DMS79 (cell line): ENCODE measurements at regions not wholly inside any gene's neighbourhood (a gene's known extent, or its start where the extent isn't known, plus 50 kb on each side); places are given as distances from the start of the nearest gene placed in this dataset.
"Not testable (repeated sequence)": the region's sequence is repeated elsewhere in the genome, so short reads cannot be mapped to it uniquely, and the experiment has no call there.

Source experiments
- DNase-seq: peaks from one replicate; lab custom pipeline; 2025; lab: John Stamatoyannopoulos, UW

DNA sequence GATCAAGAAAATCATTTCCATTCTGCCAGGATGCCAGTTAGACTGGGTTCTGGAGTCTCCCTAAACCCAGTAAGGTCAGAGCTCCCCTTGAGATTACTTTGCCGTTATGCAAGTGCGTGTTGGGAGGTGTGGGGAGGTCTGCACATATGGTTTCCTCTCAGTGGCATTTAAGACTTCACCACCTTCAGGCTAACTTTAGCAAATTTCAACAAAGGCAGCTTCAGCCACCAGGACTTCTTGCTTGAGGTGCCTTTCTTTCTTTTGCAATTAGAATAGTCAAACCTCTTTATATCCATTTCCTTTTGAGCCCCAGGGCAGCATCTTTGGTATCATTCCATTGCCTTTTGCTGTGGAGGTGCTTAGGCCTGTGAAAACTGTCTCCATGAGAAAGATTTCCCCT is 117.2 kb upstream of the CCND2 start:
- no peak for DNase-seq

DNA sequence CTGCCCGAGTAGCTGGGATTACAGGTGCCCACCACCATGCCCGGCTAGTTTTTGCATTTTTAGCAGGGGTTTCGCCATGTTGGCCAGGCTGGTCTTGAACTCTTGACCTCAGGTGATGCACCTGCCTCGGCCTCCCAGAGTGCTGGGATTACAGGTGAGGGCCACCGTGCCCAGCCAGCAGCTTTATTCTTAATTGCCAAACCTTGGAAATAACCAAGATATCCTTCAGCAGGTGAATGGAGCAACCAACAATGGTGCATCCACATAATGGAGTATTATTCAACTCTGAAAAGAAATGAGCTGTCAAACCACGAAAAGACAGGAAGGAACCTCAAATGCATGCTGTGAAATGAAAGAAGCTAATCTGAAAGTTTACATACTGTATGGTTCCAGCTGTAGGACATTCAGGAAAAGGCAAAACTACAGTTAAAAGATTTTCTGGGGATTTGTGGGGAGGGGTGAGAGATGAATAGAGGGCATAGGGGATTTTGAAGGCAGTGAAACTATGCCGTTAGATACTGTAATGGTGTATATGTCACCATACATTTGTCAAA is 118.8 kb upstream of the CCND2 start:
- no peak for DNase-seq

DNA sequence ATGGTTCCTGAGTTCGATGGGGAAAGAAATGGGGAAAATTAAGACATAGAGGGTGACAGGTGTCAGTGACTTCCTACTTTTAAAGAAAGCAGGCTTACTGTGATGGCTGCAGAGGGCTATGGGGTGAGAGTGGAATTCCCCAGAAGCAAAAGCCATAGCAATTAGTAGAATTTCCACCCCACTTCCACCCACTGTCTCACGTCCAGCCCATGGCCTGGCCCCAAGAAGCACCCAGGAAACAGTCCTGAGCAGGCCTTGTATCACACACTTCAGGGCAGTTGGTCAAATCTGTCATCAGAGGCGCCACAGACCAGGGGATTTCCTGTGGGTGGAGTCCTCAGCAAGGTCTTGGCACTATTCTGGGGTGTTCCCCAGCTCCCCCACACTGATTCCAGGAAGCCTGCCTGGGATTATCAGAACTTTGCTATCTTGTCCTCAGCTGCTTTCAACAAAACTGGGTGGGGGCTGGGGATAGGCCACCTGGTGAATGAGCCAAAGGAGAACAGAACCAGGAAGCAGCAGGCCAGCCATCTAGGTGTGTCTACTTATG is 120.1 kb upstream of the CCND2 start:
- no peak for DNase-seq

DNA sequence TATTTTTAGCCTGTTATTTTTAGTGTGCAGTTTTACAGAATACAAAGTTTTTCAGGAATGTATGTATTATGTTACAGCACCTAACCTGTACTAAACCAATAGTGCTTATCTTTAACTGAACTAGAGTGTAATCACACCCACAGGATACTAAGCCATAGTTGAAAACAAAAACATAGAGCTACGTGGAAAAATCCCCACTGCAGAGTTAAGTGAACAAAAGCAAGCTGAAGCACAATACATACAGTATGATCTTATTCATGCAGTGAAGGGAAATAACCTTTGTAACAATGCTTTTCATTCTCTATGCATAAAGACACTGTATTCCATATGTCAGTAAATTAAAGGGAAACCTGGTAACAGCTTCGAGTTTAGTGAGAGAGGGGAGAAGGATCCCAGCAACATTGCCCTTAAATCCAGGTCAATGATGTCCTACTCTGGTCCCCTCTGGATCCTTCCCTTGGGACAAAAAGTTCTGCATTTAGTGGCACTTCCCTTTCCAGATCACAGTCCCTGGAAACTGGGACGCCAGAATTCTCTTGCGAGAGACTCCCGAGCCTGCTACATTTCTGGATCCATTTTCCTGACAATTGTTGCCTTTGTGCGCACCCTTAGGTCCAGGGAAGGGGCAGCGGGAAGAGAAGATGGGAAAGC is 121.3 kb upstream of the CCND2 start:
- DNase-seq: no peak

DNA sequence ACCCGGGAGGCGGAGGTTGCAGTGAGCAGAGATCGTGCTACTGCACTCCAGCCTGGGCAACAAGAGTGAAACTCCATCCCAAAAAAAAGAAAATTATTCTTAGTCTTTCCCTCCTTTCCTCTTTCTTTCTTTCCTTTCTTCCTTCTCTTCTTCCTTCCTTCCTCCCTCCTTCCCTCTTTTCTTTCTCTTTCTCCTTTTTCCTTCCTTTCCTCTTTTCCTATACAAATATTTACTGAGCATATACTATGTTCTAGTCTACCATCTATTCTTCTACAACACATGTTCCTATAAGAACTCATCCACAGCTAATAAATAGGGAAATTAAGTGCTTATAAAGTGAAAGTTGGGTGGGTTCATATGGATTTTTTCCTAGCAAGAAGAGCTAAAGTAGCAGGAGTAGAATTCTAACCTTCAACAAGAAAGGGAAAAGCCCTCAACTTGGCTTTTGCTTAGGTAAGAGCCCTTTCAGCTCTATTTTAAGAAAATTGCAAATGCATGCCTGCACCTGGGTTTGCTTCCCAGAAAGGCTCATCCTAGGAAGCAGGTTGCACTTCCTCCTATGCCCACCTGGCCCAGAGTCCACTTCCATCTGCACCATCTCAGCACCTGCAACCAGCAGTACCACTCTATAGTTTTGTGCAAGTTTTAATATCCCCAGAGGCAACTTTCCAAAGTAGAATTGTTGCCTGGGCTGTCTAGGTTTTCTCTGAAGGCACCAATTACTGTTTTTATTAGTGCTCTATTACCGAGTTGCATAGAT is 122.0 kb upstream of the CCND2 start:
- DNase-seq: no peak

DNA sequence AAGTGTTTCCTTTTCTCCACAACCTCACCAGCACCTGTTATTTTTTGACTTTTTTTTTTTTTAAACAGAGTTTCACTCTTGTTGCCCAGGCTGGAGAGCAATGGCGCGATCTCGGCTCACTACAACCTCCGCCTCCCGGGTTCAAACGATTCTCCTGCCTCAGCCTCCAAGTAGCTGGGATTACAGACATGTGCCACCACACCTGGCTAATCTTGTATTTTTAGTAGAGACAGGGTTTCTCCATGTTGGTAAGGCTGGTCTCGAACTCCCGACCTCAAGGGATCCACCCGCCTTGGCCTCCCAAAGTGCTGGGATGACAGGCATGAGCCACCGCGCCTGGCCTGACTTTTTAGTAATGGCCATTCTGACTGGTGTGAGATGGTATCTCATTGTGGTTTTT is 123.2 kb upstream of the CCND2 start:
- DNase-seq: not testable (repeated sequence)

DNA sequence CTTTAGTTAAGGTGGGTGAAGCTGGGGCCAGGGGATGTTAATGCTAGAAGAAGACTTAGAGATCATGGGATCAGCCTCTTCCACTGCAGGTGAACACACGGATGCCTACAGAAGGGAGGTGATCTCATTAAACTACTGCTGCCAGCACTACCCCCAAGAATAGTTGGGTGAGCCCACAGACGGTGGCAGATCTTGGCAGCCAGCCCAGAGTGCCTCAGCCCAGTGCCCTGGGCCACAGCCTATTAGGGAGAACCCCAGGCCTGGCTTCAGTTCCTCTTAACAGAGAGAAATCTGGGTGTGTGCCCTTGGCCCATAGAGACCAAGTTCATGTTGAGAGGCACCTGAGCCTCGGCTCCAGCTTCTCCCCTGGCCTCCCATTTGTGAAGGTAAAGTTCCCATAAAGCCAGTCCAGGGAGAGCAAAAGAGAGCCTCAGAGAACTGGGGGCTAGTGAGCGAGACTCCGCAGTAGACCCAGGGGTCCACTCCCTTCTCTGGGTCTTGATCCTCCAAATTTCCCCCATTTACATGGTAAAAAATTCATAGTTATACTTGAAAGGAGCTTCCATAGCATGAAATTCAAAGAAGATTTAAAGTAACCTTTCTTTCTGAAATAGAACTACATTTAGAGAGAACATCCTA is 125.0 kb upstream of the CCND2 start:
- no peak for DNase-seq

DNA sequence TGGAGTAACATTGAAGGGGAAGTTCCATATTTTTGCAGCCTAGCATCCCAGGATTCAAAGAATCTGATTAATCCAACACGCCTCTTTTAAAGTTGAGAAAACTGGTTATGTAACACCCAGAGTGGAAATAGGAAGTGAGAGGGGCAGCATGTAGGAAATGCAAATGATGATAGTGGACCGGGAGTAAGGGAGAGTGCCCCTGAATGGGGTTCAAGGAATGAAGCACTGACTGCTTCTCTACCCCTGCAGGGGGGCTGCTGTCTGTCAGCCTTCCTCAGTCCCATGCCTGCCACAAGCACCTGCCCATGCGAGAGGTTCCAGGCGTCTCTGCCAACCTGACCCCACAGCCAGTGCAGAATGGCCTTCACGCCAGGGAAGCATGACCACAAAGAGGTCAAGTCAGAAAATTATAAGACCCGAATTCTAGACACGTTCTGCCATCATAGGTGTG is 126.5 kb upstream of the CCND2 start:
- no peak for DNase-seq

DNA sequence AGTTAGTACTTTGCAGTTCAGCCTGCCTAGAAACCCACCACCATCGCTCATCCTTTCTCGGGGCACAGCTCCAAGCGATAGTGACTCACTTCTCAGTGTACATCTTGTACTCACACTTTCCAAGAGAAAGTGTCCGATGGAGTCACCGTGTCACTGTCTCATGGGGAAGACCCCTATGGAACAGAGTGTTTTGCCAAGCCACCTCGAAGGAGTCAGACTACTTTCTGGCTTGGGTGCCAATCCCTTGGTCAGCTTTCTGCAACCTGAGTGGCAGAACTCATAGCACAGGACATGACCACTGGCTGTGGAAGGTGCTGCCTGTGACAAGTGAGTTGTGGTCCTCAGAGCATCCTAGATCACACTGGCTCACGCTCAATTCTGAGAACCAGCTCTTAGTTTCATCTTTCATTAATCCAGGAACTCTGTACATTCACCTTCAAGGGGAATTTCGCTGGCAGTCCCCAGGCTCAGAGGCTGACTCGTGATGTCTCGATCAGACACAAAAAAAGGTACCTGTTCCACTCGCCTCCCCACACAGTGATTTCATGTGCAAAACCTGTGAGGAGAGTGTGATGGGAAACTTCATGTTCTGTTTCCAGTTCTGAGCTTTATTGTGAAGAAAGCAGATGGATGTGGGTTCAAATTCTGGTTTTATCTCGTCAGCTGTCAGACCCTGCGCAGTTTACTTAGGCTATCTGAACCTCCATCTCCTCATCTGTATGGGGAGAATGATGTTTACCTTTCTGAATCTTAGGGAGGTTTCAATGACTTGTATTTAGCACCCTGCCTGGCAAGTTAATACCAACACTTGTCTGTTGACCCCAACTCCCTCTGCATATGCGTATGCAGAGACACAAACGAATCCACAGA is 127.3 kb upstream of the CCND2 start:
- DNase-seq: no peak

DNA sequence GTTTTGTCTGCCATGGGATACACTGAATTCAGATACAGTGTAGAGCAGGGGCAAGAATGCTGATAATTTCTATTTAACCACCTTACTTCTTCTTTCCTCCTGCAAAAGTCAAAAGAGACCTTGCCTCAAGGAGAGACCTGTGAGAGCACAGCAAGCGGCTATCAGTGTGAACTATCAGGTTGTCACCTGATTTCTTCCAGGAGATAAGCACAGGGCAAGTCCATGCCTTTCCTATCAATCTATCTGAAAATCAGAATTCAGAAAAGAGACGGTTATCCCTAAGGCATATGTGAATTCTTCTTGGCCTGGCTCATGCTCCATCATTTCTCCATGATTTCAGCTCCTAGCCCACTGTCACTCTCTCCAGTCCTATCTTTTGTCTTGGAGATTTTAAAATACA is 128.9 kb upstream of the CCND2 start:
- no peak for DNase-seq

DNA sequence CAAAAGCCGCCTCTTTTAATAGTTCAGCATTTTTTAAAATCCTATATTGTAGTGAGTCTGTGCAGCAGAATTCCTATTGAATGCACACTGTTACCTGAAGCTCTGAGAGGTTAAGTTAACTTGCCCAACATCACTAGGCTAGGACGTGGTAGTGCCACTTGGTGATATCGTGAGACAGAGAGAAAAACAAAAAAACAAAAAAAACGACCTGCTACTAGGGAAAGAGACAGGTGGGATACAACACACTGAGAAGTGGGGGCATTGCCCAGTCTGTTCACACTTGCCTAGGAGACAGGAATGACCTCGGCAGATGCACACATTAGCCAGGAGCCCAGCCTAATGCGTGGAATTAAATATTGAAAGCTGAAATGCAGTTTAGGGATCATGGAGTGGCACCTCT is 129.7 kb upstream of the CCND2 start:
- DNase-seq: no peak

DNA sequence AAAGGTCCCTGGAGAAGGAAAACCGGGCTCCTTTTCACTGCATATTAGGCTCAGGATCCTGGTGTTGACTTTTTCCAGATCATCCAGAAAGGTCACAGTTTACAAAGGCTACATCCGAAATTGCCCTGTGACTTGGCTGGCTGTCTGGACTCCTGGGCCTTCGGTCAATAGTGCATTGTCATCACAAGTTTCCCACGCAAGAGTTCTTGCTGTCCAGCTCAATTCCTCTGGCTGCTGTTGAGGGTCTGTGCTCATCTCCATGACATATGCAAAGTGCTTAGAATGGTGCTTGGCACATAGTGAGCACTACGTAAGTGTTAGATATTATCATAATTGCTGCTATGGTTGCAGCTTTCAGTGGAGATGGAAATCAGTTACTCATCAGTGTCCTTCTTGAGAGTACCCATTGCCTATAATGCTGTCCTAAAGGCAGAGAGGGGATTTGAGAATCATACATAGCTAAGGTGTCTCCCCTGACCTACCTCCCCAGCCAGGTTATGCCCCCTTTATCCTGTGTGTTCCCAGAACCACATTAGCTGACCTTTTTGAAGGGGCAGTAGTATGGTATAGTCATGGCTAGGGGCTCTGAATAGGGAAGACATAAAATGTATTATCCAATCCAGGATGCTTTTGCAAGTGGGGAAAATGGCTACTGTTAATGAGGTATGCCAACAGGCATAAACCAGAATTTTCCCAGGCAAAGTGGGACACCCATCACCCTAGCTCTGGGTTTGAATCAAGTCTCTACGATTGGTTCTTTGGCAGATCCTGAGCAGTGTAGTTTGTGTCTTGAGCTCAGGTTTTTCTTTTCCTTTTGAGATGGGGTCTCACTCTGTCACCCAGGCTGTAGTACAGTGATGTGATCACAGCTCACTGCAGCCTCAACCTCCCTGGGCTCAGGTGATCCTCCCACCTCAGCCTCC is 132.0 kb upstream of the CCND2 start:
- no peak for DNase-seq

DNA sequence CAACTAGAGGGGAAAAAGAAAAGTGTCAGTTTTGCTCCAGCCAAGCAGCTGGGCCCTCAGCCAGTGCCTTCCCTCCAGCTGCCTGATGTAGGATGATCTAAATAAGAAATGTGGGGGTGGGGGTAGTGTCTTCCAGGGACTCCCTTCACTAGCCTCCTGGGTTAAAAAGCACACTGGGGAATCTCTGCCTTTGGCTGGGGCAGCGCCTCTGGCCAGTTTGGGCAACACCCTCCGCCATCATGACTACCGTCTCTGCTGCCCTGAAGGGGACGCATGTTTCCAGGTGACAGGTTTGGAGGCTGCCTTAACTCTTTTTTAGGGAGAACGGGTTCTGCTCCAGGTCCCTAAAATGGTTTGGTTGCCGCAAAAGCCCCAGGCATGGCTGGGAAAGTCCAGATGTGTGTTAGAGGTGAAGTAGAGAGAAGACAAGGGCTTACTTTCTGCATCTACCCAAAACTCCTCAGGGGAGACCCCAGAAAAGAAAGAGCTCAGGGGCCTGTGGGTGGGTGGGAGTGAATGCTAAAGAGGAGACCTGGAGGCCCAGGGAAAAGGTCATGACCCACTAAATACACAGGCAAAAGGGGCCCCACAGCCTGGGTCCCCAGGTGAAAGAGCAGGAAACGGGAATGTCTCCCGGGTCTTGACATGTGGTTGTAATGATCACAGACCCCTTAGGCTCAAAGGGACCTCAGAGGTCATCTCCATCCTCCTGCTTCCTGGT is 132.8 kb upstream of the CCND2 start:
- DNase-seq: no peak

DNA sequence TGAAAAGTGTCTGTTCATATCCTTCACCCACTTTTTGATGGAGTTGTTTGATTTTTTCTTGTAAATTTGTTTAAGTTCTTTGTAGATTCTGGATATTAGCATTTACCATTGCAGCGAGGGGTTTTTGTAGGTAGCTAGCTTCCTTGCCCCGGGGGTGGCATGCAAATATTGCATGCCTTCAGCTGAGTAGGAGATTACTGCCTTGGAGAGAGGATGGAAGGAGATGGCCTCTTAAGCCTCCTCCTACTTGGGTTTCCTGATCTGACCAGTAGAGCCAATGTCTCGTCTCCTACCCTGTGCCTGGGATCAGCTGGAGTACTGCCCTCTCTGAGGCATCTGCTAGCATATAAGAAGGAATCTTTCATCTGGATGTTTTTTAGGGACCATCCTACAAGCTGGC is 134.4 kb upstream of the CCND2 start:
- DNase-seq: no peak

DNA sequence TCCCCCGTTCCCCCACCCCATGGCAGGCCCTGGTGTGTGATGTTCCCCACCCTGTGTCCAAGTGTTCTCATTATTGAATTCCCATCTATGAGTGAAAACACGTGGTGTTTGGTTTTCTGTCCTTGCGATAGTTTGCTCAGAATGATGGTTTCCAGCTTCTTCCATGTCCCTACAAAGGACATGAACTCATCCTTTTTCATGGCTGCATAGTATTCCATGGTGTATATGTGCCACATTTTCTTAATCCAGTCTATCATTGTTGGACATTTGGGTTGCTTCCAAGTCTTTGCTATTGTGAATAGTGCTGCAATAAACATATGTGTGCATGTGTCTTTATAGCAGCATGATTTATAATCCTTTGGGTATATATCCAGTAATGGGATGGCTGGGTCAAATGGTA is 135.0 kb upstream of the CCND2 start:
- not testable (repeated sequence) for DNase-seq

DNA sequence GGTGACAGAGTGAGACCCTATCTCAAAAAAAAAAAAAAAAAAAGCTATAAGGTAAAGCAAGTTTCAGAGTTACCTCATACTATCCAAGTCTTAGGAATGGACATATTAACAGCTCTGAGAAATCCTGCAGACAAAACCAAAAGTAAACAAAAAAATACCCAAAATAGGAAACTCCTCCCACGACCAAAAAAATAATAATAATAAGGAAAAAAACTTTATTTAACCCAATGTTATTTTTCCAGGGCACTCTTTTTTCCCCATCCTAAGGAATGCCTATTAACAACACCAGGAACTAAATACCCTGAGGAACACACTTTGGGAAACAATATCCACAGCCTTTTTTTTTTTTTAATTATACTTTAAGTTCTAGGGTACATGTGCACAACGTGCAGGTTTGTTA is 135.5 kb upstream of the CCND2 start:
- no peak for DNase-seq

DNA sequence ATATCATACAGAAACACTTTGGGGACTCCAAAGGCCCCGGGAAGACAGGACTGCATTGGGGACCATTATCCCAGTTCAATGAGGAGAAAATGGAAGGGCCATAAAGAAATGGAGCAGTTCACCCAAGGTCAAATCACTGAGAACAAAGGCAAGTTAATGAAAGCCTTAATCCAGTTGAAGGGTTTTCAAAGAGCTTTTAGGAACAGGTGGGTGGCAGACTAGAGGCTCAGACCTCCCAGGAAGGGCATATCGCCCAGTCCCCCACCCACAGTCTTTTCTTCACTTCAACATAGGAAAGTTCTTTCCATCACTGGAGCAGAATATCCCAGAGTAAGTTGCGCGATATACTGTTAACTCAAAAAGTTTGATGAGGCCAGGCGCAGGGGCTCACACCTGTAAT is 136.1 kb upstream of the CCND2 start:
- no peak for DNase-seq

DNA sequence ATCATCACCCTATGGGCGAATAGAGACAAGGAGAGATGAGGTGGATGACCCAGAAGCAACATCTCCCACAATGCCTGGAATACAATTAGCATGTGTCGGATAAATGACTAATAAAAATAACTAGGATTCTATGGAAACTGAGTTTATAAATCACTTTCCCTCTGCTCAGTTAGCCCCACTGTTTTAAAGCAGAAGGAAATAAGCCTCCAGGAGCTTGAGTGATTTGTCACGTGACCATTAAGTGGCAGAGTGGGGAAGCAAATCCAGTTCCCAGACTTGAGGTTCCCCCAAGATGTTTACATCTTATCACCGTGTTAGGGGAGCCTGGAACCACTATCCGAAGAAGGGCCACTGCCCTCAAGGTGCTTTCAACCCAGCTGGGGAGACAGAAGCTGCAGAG is 136.5 kb upstream of the CCND2 start:
- DNase-seq: no peak

DNA sequence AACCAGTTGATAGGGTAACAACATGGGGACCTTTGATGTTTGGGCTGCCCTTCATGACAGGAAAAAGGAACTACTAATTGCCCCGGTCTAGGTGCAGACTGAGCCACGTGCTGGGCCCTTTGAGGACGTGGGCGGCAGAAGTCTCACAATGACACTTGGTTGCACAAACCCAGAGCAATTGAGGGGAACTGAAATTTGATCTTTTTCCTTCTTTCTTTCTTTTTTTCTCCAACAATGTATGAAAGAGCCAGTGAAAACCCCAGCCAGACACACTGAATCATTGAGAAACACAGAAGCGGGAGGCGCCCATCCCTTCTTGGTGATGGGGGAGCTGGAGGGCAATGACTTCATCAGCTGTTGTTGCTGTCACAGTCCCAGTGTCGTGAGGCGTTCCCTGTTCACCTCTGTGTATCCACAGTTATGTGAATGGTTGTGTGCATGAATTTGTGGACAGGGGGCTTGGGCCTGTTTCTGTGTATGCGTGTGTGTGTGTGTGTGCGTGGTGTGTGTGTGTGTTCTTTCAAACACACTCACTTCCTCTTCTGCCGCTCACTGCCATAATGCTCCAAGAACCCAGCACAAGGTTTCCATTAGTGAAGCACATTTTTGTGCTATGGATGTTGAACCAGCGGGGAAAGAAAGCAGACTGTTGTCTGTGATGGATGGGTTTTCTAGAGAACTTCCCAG is 137.5 kb upstream of the CCND2 start:
- no peak for DNase-seq
